K562 (cell line): ENCODE measurements at regions not wholly inside any gene's neighbourhood (a gene's known extent, or its start where the extent isn't known, plus 50 kb on each side); places are given as distances from the start of the nearest gene placed in this dataset.

ENCODE experiments used
- ATF6 ChIP-seq: sonication (generic); formaldehyde crosslinking; IDR thresholded peaks from 2 replicates; pipeline ENCODE4 v1.4.0; 2020; ENCODE audit warnings: mild to moderate bottlenecking, missing genetic modification reagents
- NELFE ChIP-seq: IDR thresholded peaks from 2 replicates; pipeline ENCODE4 v1.6.1; 2011; ENCODE audit warnings: mild to moderate bottlenecking; ENCODE audit not compliant: insufficient read depth, insufficient read length
- ZNF239 ChIP-seq: fragments of 250-450 bp; sonication (Bioruptor Pico); IDR thresholded peaks from 2 replicates; pipeline ENCODE4 v1.4.0; 2020; ENCODE audit warnings: mild to moderate bottlenecking
- TF ChIP-seq, protein P1 (sequence below): fragments of 250-450 bp; sonication (Bioruptor Pico); IDR thresholded peaks from 2 replicates; pipeline ENCODE4 v1.4.0; 2020; ENCODE audit warnings: mild to moderate bottlenecking, moderate library complexity

DNA sequence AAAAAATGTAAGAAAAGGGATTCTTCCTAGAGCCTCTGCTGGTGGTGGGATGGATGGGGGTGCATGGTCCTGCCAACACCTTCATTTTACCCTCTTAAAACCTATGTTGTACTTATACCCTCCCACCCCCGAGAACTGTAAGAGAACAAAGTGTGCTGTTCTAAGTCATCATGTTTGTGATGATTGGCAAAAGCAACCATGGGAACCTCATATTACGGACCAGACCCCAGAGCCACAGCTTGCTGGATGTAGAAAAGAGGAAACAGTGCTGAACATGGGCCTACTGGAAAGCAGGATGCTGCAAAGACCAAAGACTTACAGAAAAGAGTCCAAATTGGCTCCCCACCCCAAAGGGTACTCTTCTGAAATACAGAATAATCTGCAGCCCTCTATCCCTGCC is 311.2 kb downstream of the DUSP6 start (continued):
- TF ChIP-seq, protein P1, sequence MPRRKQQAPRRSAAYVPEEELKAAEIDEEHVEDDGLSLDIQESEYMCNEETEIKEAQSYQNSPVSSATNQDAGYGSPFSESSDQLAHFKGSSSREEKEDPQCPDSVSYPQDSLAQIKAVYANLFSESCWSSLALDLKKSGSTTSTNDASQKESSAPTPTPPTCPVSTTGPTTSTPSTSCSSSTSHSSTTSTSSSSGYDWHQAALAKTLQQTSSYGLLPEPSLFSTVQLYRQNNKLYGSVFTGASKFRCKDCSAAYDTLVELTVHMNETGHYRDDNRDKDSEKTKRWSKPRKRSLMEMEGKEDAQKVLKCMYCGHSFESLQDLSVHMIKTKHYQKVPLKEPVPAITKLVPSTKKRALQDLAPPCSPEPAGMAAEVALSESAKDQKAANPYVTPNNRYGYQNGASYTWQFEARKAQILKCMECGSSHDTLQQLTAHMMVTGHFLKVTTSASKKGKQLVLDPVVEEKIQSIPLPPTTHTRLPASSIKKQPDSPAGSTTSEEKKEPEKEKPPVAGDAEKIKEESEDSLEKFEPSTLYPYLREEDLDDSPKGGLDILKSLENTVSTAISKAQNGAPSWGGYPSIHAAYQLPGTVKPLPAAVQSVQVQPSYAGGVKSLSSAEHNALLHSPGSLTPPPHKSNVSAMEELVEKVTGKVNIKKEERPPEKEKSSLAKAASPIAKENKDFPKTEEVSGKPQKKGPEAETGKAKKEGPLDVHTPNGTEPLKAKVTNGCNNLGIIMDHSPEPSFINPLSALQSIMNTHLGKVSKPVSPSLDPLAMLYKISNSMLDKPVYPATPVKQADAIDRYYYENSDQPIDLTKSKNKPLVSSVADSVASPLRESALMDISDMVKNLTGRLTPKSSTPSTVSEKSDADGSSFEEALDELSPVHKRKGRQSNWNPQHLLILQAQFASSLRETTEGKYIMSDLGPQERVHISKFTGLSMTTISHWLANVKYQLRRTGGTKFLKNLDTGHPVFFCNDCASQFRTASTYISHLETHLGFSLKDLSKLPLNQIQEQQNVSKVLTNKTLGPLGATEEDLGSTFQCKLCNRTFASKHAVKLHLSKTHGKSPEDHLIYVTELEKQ (CRISPR knock-in tag) = no peak
- TF ChIP-seq ATF6 (no peak), NELFE (no peak), ZNF239 (CRISPR knock-in tag) (no peak)
